Smooth muscle cell (in vitro differentiated cells): ENCODE measurements at regions not wholly inside any gene's neighbourhood (a gene's known extent, or its start where the extent isn't known, plus 50 kb on each side); places are given as distances from the start of the nearest gene placed in this dataset.

Experiments
- DNase-seq: peaks from one replicate; lab custom pipeline; 2025; ENCODE audit not compliant: unreplicated experiment; lab: John Stamatoyannopoulos, UW
- H2AFZ ChIP-seq: fragments of 200-600 bp; sonication (generic); 2 replicates; pipeline ENCODE4 v1.6.0; 2016; ENCODE audit warnings: antibody characterized with exemption, low read depth, mild to moderate bottlenecking
- H3F3A ChIP-seq: fragments of 200-600 bp; sonication (generic); 2 replicates; pipeline ENCODE4 v1.6.0; 2017; ENCODE audit warnings: antibody characterized with exemption, low read depth
- H3K27ac ChIP-seq: fragments of 200-600 bp; sonication (generic); 2 replicates; pipeline ENCODE4 v1.5.1; 2016; ENCODE audit warnings: low read depth, mild to moderate bottlenecking
- H3K27me3 ChIP-seq: fragments of 200-600 bp; sonication (generic); 2 replicates; pipeline ENCODE4 v1.6.1; 2016; ENCODE audit warnings: low read depth, mild to moderate bottlenecking
- H3K36me3 ChIP-seq: fragments of 200-600 bp; sonication (generic); 2 replicates; pipeline ENCODE4 v1.5.1; 2016; ENCODE audit warnings: low read depth
- H3K4me1 ChIP-seq: fragments of 200-600 bp; sonication (generic); 2 replicates; pipeline ENCODE4 v1.5.1; 2016; ENCODE audit warnings: low read depth
- H3K4me2 ChIP-seq: fragments of 200-600 bp; sonication (generic); 2 replicates; pipeline ENCODE4 v1.6.0; 2016; ENCODE audit warnings: mild to moderate bottlenecking
- H3K4me3 ChIP-seq: fragments of 200-600 bp; sonication (generic); 2 replicates; pipeline ENCODE4 v1.5.1; 2016; ENCODE audit warnings: mild to moderate bottlenecking
- H3K79me2 ChIP-seq: fragments of 200-600 bp; sonication (generic); 2 replicates; pipeline ENCODE4 v1.6.0; 2016; ENCODE audit warnings: low read depth, mild to moderate bottlenecking
- H3K9ac ChIP-seq: fragments of 200-600 bp; sonication (generic); 2 replicates; pipeline ENCODE4 v1.6.0; 2016; ENCODE audit warnings: low read depth
- H3K9me3 ChIP-seq: fragments of 200-600 bp; sonication (generic); replicated peaks from 2 replicates; pipeline ENCODE4 v1.5.1; 2016; ENCODE audit warnings: low read depth
- H4K20me1 ChIP-seq: fragments of 200-600 bp; sonication (generic); 2 replicates; pipeline ENCODE4 v1.6.0; 2016; ENCODE audit warnings: low read depth
- CTCF ChIP-seq: fragments of 200-600 bp; sonication (generic); IDR thresholded peaks from 2 replicates; pipeline ENCODE4 v1.5.1; 2017; ENCODE audit warnings: borderline replicate concordance, mild to moderate bottlenecking, antibody characterized with exemption; ENCODE audit not compliant: insufficient read depth, poor library complexity, severe bottlenecking
- WGBS: methylation state at CpG from one replicate; pipeline ENCODE4 v1.1.7; 2016; ENCODE audit warnings: low lambda C conversion rate; 5-methylcytosine and 5-hydroxymethylcytosine counted together

GRCh38 chr6:4512051-4512471, 264.1 kb upstream of the CDYL start:
- Histone ChIP-seq H3K9ac (no peak overlapping the region), H3K36me3 (no peaks in the 10 kb centered on the region), H3K27me3 (no peaks in the 10 kb centered on the region), H3K27ac (no peak overlapping the region), H3K4me3 (no peak overlapping the region), H2AFZ (no peak overlapping the region), H3K4me2 (no peak overlapping the region), H3K79me2 (no peaks in the 10 kb centered on the region), H3K4me1 (no peaks in the 10 kb centered on the region), H3K9me3 (no peaks in the 10 kb centered on the region), H4K20me1 (no peaks in the 10 kb centered on the region), H3F3A (no peaks in the 10 kb centered on the region)
- DNase-seq: no peak
- no peak for TF ChIP-seq CTCF
- 86% methylated on average over 7 of the region's 7 CpGs for WGBS

- no peak for TF ChIP-seq CTCF
- no peak for DNase-seq
- no peaks in the 10 kb centered on the region for H3K9me3 ChIP-seq
- H3F3A ChIP-seq: no peaks in the 10 kb centered on the region
- H4K20me1 ChIP-seq: no peaks in the 10 kb centered on the region
- no peaks in the 10 kb centered on the region for H3K79me2 ChIP-seq
- 93% methylated on average over 5 of the region's 5 CpGs for WGBS
- no peaks in the 10 kb centered on the region for H3K27me3 ChIP-seq
- H3K4me1 ChIP-seq: no peaks in the 10 kb centered on the region
- no peak overlapping the region for H2AFZ ChIP-seq
- H3K36me3 ChIP-seq: no peaks in the 10 kb centered on the region
- no peak overlapping the region for H3K4me2 ChIP-seq
- H3K27ac ChIP-seq: no peak overlapping the region
- no peak overlapping the region for H3K9ac ChIP-seq
- no peak overlapping the region for H3K4me3 ChIP-seq
These were observed 264.6 kb upstream of the CDYL start for GRCh38 chr6:4511641-4512020.

- Histone ChIP-seq H3K4me1 (no peaks in the 10 kb centered on the region), H3K27me3 (no peaks in the 10 kb centered on the region), H3K9ac (no peak overlapping the region), H3K27ac (no peak overlapping the region), H3K79me2 (no peaks in the 10 kb centered on the region), H3K4me3 (no peak overlapping the region), H3K4me2 (no peak overlapping the region), H2AFZ (no peak overlapping the region), H4K20me1 (no peaks in the 10 kb centered on the region), H3F3A (no peaks in the 10 kb centered on the region), H3K36me3 (no peaks in the 10 kb centered on the region), H3K9me3 (no peaks in the 10 kb centered on the region)
- DNase-seq: no peak
- no peak for TF ChIP-seq CTCF
- WGBS: 89% methylated on average over 15 of the region's 15 CpGs
These were observed 265.1 kb upstream of the CDYL start for GRCh38 chr6:4510906-4511640.

GRCh38 chr6:4510317-4510716, 265.9 kb upstream of the CDYL start:
- WGBS: 91% methylated on average over 6 of the region's 6 CpGs
- H3K4me3 ChIP-seq: no peak overlapping the region
- no peaks in the 10 kb centered on the region for H3K9me3 ChIP-seq
- H2AFZ ChIP-seq: no peak overlapping the region
- no peak for DNase-seq
- H3K79me2 ChIP-seq: no peaks in the 10 kb centered on the region
- TF ChIP-seq CTCF: no peak
- H3K27ac ChIP-seq: no peak overlapping the region
- no peaks in the 10 kb centered on the region for H3K4me1 ChIP-seq
- no peak overlapping the region for H3K9ac ChIP-seq
- H3K4me2 ChIP-seq: no peak overlapping the region
- H3K27me3 ChIP-seq: no peaks in the 10 kb centered on the region
- no peaks in the 10 kb centered on the region for H3F3A ChIP-seq
- H4K20me1 ChIP-seq: no peaks in the 10 kb centered on the region
- H3K36me3 ChIP-seq: no peaks in the 10 kb centered on the region
